Retinal pigment epithelial cell (primary cell): ENCODE measurements at regions not wholly inside any gene's neighbourhood (a gene's known extent, or its start where the extent isn't known, plus 50 kb on each side); places are given as distances from the start of the nearest gene placed in this dataset.
"Not testable (repeated sequence)": the region's sequence is repeated elsewhere in the genome, so short reads cannot be mapped to it uniquely, and the experiment has no call there.

Source experiments
- DNase-seq: peaks from one replicate; pipeline ENCODE4 v3.0.0-alpha.2; 2010; ENCODE audit warnings: low read depth
- H3K4me3 ChIP-seq: 2 replicates; pipeline ENCODE4 v1.5.1; 2011; ENCODE audit warnings: mild to moderate bottlenecking, low read length, control low read depth, moderate library complexity
- CTCF ChIP-seq: conservative IDR thresholded peaks from 2 replicates; pipeline ENCODE4 v1.5.1; 2011; ENCODE audit warnings: low read depth, low read length, control low read depth, inconsistent platforms

- no peak overlapping the region for H3K4me3 ChIP-seq
- TF ChIP-seq CTCF = no peak
- no peak for DNase-seq
These were observed 91.7 kb upstream of the GOLGA6L4 start for GRCh38 chr15:84143753-84144314.

- H3K4me3 ChIP-seq = not testable (repeated sequence)
These were observed 90.6 kb upstream of the GOLGA6L4 start for GRCh38 chr15:84144946-84145345.

GRCh38 chr15:84146299-84146698 is 89.3 kb upstream of the GOLGA6L4 start:
- H3K4me3 ChIP-seq, DNase-seq: not testable (repeated sequence)

More at GRCh38 chr15:84144946-84145345, 90.6 kb upstream of the GOLGA6L4 start:
- not testable (repeated sequence) for DNase-seq

- not testable (repeated sequence) for DNase-seq, H3K4me3 ChIP-seq
These were observed 88.3 kb upstream of the GOLGA6L4 start for GRCh38 chr15:84147307-84147706.

GRCh38 chr15:84151205-84151931 is 84.2 kb upstream of the GOLGA6L4 start:
- H3K4me3 ChIP-seq = no peak overlapping the region
- no peak for DNase-seq

GRCh38 chr15:84152381-84152979 is 83.1 kb upstream of the GOLGA6L4 start:
- DNase-seq, H3K4me3 ChIP-seq: not testable (repeated sequence)

More at GRCh38 chr15:84151205-84151931, 84.2 kb upstream of the GOLGA6L4 start:
- TF ChIP-seq CTCF = no peak

- DNase-seq = not testable (repeated sequence)
These were observed 81.9 kb upstream of the GOLGA6L4 start for GRCh38 chr15:84153655-84154140.

GRCh38 chr15:84154314-84154713 is 81.3 kb upstream of the GOLGA6L4 start:
- H3K4me3 ChIP-seq, DNase-seq: not testable (repeated sequence)

More at GRCh38 chr15:84153655-84154140, 81.9 kb upstream of the GOLGA6L4 start:
- not testable (repeated sequence) for H3K4me3 ChIP-seq

- not testable (repeated sequence) for DNase-seq
These were observed 80.8 kb upstream of the GOLGA6L4 start for GRCh38 chr15:84154787-84155186.

GRCh38 chr15:84155792-84156587 is 79.6 kb upstream of the GOLGA6L4 start:
- H3K4me3 ChIP-seq, DNase-seq: not testable (repeated sequence)

More at GRCh38 chr15:84154787-84155186, 80.8 kb upstream of the GOLGA6L4 start:
- H3K4me3 ChIP-seq = not testable (repeated sequence)

- not testable (repeated sequence) for H3K4me3 ChIP-seq, DNase-seq
These were observed 79.1 kb upstream of the GOLGA6L4 start for GRCh38 chr15:84156588-84156840.

- H3K4me3 ChIP-seq, DNase-seq: not testable (repeated sequence)
These were observed 78.4 kb upstream of the GOLGA6L4 start for GRCh38 chr15:84157056-84157632.

- not testable (repeated sequence) for DNase-seq, H3K4me3 ChIP-seq
These were observed 77.7 kb upstream of the GOLGA6L4 start for GRCh38 chr15:84157857-84158256.

GRCh38 chr15:84159346-84160269 is 76.0 kb upstream of the GOLGA6L4 start:
- DNase-seq, H3K4me3 ChIP-seq: not testable (repeated sequence)

GRCh38 chr15:84164423-84165292 is 70.9 kb upstream of the GOLGA6L4 start:
- DNase-seq, H3K4me3 ChIP-seq: not testable (repeated sequence)
